ENCODE measurements at regions not wholly inside any gene's neighbourhood (a gene's known extent, or its start where the extent isn't known, plus 50 kb on each side); places are given as distances from the start of the nearest gene placed in this dataset.

- H3K4me2 ChIP-seq (ENCODE audit: insufficient read depth, insufficient read length, low read length): no peak overlapping the region
- no CpG with 5 or more reads among the region's 8 CpGs for WGBS (ENCODE audit: extremely low coverage, insufficient read length, low lambda C conversion rate)
- no peak overlapping the region for H2AFZ ChIP-seq (ENCODE audit: low read length)
- no peaks in the 10 kb centered on the region for H3K79me2 ChIP-seq (ENCODE audit: insufficient read depth, low read length)
- H3T11ph ChIP-seq (ENCODE audit: low read length): no peak overlapping the region
- H2BK120ac ChIP-seq (ENCODE audit: low read depth, low read length, poor library complexity, severe bottlenecking): no peak overlapping the region
- peak overlapping the region in 1 of 3 experiments; percentile 73; a peak in 1 of 7 replicates for H3K27ac Mint-ChIP-seq
- H2BK15ac ChIP-seq (ENCODE audit: low read depth, low read length): no peak overlapping the region
- H3K18ac ChIP-seq (ENCODE audit: insufficient read length, low read depth, low read length): no peak overlapping the region
- H4K20me1 ChIP-seq (ENCODE audit: control insufficient read depth, insufficient read depth, insufficient read length): no peaks in the 10 kb centered on the region
- H3K9me3 ChIP-seq (ENCODE audit: control insufficient read depth, low read depth, low read length): no peaks in the 10 kb centered on the region
- H4K8ac ChIP-seq (replicated peaks; ENCODE audit: insufficient read length, low read depth, low read length): no peak overlapping the region
- no peak overlapping the region for H2AK5ac ChIP-seq (ENCODE audit: insufficient read length, low read length)
- no peak overlapping the region for H3K56ac ChIP-seq (ENCODE audit: insufficient read length, low read depth, low read length)
- DNase-seq: no peak
- TF ChIP-seq CTCF (conservative IDR thresholded peaks at IDR 0.05): no peak
- peaks cover 6 to 15% of the 10 kb centered on the region in 2 experiments for H3K4me1 Mint-ChIP-seq
- no peaks in the 10 kb centered on the region for H3K4me1 ChIP-seq (ENCODE audit: insufficient read depth, low read length)
- H2BK20ac ChIP-seq (ENCODE audit: low read depth, low read length, poor library complexity, severe bottlenecking): no peak overlapping the region
- no peak overlapping the region for H3K4me3 Mint-ChIP-seq
- no peak overlapping the region for H3K4ac ChIP-seq (ENCODE audit: low read depth, low read length)
- H3K23me2 ChIP-seq (ENCODE audit: insufficient read length, low read depth, low read length, poor library complexity, severe bottlenecking): no peaks in the 10 kb centered on the region
- no peak overlapping the region for H2BK5ac ChIP-seq (ENCODE audit: insufficient read length, low read length)
- no peak overlapping the region for H4K5ac ChIP-seq (ENCODE audit: insufficient read length, low read depth, low read length)
- no peak overlapping the region for H4K91ac ChIP-seq (ENCODE audit: insufficient read length, low read depth, low read length)
- H3K9ac ChIP-seq (ENCODE audit: extremely low read depth, insufficient read length, low read length): no peak overlapping the region
- no peak overlapping the region for H3K14ac ChIP-seq (ENCODE audit: insufficient read depth, low read length)
- H3K9me3 Mint-ChIP-seq: no peaks in the 10 kb centered on the region; a peak in 1 of 5 replicates
- H2BK12ac ChIP-seq (ENCODE audit: insufficient read length, low read depth, low read length): no peak overlapping the region
- H3K27me3 Mint-ChIP-seq (ENCODE audit: low read depth): no peaks in the 10 kb centered on the region
- no peak overlapping the region for H3K27ac ChIP-seq (ENCODE audit: insufficient read length, low read depth, low read length)
- no peak overlapping the region for H3K23ac ChIP-seq (ENCODE audit: insufficient read length, low read depth, low read length)
- H3K79me1 ChIP-seq (ENCODE audit: insufficient read depth, low read depth, low read length, poor library complexity, severe bottlenecking): no peaks in the 10 kb centered on the region
- H3K27me3 ChIP-seq (ENCODE audit: insufficient read depth, low read length): no peaks in the 10 kb centered on the region
- H3K36me3 Mint-ChIP-seq (ENCODE audit: insufficient read depth in 1 of 3, low read depth in 3 of 3): 0 out of 7 replicates have a peak, but pooled peaks cover 0 to 4% (median 0%) of the 10 kb centered on the region in 3 experiments
These were observed 91.5 kb upstream of the ZNF217 start for GRCh38 chr20:53685070-53685595.
